GM19043 (cell line): ENCODE measurements at regions not wholly inside any gene's neighbourhood (a gene's known extent, or its start where the extent isn't known, plus 50 kb on each side); places are given as distances from the start of the nearest gene placed in this dataset.

Experiments
- ATAC-seq: cut with Tn5 transposase; IDR thresholded peaks from one replicate; pipeline ENCODE4 v1.9.1; 2021; ENCODE audit warnings: low read depth; ENCODE audit not compliant: unreplicated experiment

DNA sequence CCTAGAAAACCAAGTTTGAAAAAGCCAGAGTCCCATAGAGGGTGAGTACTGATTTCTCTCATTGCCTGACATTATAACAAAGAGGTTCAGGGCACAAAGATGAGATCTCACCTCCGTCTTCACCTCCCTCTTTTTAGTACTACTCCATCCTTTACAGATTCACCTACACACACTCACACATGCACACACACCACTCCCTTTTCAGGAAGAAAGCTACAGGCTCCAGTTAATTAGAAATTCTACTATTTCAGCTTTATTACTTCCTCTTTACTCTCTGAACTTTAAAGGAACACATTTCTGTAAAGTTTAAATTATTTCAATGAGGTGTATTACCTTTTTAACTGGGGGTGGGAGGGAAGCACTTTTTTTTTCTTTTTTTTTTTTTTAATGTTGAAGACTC lies 59.6 kb upstream of the PRDX6 start:
- no peak for ATAC-seq

DNA sequence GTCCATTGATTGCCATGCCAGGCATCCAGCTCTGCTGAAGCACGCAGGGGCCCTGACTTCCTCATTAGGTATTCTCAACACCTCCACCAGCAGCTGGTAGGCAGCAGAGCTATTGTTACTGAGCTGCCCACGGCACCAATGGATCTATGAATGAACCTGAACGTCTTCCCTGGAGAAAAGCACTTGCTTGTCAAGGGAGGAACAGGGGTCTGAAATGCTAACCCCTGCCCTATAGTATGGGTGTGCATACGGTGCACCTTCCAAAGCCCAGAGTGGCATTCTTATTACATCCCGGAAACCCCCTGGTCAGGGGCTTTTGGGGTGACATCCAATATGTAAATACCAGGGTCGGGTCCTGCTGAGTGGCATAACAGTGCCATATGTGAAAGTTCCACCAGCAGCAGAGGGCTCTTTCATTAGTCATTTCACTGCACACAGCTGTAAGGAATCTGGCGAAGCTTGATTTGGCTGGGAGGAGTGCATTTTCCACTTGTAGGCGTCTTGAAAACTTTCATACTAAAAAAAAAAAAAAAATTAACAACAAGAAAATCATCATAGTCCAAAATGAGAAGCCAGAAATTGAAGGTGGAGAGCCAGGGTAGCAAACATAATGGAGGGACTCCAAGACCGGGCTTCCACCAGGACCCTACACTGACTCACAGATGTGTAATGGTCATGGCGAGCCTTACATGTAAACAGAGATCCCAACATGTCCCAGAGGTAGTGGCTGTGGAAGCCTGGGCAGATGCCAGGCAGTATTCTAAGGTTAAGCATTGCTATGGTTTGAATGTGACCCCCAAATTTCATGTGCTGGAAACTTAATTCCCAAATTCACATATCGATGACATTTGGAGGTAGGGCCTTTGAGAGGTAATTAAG lies 58.8 kb upstream of the PRDX6 start:
- no peak for ATAC-seq

DNA sequence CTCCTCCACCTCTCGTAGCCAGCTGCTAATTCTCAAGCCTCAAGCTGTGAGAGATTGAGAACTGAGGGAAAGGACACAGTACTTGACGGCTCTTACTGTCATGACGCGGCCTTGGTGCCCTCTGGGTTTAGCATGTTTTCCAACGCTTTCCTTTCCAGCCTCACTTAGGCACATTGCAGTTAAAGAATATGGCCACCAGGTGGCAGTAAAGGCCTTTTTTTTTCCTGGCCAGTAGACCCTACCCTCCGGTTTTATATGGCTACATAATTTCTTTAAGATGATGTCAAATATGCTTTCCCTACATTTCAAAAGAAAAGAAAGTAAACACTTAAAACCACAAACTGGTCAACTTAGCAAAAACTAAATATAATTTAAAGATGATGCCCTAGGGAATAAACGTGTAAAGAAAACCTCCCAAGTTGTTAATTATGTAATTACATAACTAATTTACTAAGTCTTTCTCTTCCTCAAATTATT lies 56.8 kb upstream of the PRDX6 start:
- ATAC-seq, result no peak

DNA sequence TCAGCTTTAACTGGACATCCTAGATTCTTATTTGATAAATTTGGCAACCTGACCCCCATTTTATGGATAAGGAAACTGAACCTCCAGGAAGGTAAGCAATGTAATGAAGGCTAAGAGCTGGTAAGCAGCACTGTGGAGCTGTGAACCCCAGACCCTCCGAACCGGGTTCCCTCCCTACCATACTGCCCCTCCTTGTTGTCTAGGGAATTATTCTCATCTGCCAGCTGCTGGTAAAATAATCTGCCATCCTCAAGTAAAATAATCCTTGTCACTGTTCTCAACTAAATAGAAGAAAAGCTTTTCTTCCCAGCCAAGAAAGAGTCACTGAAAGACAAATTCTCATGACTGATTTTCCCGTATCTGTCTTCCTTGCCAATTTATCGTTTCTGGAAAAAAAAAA lies 55.8 kb upstream of the PRDX6 start:
- no peak for ATAC-seq

DNA sequence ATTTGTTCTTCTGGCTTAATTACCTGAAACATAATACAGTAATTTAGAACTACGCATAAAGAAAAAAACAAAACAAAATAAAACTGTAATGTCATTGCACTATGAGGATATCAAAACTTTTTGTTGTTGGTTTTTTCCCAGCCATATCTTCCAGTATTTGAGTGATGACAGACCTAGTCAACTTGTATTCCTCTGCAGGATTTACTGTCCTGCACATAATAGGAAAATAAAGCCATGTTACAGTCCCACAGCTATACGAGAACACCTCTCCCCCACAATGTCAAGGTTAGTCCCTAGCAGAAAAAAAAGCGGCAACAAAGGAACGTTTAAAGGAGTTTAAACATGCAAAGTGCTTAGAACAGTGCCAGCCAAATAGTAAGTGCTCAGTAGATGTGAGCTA lies 55.3 kb upstream of the PRDX6 start:
- ATAC-seq, result no peak

- ATAC-seq, result no peak
Measured at GRCh38 chr1:173422456-173422976, 54.6 kb upstream of the PRDX6 start.

- no peak for ATAC-seq
Measured at GRCh38 chr1:173423291-173423690, 53.8 kb upstream of the PRDX6 start.

- ATAC-seq, result no peak
Measured at GRCh38 chr1:173424143-173424542, 53.0 kb upstream of the PRDX6 start.

DNA sequence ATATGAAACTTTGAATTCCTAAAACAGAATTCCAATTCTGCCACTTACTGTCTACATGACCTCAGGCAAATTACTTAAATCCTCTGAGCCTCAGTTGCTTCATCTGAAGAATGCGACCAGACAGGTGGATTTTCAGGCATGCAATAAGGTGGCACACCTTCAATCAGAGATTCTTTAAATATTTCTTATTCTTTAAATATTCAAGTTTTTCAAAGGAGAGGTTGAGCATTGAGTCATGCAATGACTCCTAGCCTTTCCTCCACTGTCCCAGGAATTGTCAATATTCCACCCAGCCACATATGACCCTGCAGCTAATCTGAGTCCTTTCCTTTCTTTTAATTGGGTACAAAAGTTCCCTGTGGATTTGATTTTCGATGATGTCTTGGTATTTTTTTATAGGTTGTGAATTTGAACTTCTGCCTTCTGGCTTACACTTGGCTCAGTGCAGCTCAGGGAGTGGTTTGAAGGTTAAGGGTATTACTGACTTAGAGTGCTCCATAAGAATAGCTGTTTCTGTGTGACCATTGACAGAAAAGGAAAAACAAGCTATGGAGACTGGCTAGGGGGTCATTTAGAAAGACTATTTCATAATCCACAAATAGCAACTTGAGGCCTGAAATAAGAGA lies 52.2 kb upstream of the PRDX6 start:
- no peak for ATAC-seq

DNA sequence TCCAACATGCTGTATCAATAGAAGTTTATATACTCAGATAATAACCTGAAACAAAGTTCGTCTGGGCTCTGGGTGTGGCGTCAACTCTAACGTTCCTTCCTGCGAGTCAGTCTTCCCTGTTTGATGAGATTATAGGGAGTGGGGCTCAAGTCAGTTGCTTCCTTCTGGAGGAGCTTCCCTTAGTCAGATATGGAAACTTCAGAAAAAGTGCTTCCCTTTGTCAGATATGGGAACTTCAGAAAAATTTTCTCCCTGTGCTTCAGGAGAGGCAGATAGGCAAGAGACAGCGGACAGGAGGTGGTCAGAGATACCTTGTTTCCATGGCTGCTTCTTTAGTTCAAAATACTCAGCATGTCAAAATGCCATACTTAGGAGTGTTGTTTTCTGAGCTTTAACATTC lies 51.1 kb upstream of the PRDX6 start:
- no peak for ATAC-seq

DNA sequence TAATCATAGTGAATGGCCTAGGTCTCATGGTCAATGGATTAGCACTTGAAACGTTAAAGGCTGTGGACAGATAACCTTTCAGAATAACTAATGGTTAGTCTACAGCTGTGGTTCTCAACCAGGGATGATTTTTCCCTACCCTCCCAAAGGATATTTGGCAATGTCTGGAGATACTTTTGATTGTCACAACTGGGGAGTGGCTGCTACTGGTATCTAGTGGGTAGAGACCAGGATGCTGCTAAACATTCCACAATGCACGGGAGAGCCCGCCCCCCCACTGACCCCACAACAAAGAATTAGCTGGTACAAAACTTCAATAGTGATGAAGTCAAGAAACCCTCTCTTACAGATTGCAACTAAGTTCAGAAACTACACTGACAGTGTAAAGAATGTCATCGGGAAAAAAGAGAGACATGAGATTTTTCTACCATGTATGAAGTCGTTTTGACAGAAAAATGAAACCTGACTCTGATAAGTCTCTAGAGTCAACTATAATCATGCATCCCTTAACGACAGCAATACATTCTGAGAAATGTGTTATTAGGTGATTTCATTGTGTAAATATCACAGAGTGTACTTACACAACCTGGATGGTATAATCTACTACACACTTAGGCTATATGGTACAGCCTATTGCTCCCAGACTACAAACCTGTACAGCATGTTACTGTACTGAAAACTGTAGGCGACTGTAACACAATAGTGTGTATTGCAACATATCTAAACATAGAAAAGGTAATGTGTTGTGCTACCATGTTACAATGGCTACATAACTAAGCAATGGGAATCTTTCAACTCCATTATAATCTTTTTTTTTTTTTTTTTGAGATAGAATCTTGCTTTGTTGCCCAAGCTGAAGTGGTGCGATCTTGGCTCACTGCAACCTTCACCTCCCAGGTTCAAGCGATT lies 49.7 kb upstream of the PRDX6 start:
- no peak for ATAC-seq
